GM04504 (cell line): ENCODE measurements at regions not wholly inside any gene's neighbourhood (a gene's known extent, or its start where the extent isn't known, plus 50 kb on each side); places are given as distances from the start of the nearest gene placed in this dataset.

Source experiments
- DNase-seq: peaks from one replicate; pipeline ENCODE4 v3.0.0-alpha.2; 2012; ENCODE audit warnings: low read depth

GRCh38 chr9:12538842-12539579, 154.2 kb upstream of the TYRP1 start:
- DNase-seq, result no peak

GRCh38 chr9:12539580-12539975, 153.6 kb upstream of the TYRP1 start:
- DNase-seq, result no peak

DNA sequence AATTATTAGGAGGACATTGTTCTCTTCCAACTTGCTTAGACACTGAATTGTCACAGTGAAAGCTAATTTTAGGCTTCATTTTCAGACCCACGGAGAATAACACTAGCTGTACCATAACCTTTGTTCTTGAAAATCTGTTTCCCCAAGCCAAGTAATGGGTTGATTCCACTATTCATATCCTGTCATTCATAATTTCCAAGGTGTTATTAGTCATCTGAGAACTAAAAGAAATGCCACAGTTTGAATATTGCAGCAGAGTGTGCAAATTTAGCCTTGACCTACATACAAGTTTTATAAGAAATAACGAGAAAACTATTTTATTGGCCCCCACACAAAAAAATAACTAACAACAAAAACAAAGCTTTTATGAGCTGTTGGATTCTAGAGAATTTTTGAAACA, 148.5 kb upstream of the TYRP1 start:
- DNase-seq, result no peak

GRCh38 chr9:12554636-12555035, 138.5 kb upstream of the TYRP1 start:
- peak; percentile 0 for DNase-seq

DNA sequence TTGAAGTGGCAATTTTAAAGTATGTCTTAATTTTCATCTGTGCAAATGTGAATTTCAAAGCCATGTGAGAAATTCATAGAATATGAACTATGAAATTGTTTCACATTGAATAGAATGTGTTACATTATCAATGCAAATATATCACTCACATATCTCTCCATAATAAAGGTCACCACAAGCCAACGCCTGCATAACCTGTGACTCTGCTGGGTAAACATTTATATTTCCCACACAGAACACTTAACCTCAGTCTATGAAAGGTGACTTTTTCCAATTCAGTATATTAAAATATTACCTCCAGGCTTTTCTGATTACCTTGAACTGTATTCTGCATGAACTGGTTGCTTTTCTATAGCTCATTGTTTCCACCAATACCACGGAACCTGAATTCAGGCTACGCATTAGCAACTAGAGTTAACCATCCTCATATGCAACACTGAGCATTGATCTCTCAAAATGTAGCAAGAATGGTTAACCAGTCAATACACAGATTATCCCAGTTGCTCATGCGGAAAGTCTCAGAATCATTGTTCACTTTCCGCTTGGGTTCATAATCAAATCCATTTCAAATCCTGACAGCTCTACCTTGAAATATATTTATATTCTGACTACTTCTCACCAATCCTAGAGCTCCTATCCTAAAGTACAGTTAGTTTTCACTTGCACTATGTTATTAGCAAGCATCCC, 126.6 kb upstream of the TYRP1 start:
- no peak for DNase-seq

DNA sequence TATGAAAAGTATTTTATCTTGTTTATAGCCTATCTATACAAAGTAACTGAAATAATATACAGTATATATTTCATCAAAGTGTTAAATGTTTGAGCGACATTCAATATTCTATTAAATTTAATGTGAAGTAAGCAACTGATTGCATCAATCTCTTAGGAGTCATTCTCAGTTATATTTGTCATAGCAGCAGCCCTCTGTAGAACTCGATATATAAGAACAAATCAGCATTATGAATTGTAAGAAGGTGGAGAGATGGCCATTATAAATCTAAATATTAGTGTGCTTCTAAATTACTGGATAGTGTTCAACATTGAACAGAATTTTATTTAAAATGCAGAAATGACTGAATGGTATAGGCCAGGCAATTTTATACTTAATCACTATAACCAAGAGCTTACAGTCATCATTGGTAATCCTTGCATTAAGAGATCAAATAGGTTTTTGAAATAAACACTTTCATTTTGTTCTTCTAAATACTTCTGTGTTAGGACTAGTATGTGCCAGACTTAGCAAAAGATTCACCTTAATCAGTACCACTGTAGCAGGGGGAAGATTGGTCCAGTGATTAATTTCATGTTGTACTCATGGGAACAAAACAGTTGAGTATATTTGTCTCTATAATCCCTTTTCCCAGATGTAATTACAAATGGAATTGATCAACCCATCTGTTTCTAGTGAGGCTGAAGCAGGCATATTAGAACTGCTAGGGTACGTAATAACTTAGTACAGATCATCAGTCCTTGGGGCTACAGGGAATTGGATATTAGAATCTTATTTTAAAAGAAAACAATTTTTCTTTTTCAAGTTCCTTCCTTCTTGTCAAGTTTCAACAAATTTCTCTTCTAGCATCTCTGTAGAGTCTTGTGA, 108.3 kb upstream of the TYRP1 start:
- no peak for DNase-seq

- no peak for DNase-seq
These were observed 97.8 kb upstream of the TYRP1 start for GRCh38 chr9:12595400-12595799.

DNA sequence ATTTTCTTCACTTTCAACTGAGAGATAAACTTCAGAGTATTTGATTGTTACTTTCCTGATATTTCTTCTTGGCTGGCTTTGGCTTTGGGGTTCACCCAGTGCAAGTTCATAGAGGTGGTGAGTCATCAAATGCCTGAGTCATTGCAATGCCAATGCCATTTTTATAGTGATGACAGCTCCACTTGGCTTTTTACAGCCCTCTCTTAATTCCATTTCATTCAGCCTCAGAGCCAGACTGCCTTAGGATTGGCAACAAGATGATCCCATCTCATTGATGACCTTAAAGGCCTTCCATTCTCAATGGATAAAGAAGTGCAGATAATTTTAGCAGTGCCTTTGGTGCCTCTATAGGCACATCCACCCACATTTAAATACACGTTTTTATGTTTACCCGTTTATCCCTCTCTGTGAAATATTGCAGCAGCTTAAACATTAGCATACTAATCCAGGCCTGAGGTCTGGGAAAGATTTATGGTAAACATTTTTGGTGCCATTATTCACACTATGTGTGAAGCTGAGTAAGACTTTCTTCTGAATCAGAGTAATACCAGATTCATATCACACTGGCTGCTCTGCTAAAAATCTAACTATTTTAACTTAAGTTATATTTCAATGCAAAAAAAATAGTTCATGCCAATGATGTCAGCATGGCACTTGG, 88.9 kb upstream of the TYRP1 start:
- DNase-seq, result peak; percentile 13

GRCh38 chr9:12612211-12612770, 80.9 kb upstream of the TYRP1 start:
- no peak for DNase-seq

DNA sequence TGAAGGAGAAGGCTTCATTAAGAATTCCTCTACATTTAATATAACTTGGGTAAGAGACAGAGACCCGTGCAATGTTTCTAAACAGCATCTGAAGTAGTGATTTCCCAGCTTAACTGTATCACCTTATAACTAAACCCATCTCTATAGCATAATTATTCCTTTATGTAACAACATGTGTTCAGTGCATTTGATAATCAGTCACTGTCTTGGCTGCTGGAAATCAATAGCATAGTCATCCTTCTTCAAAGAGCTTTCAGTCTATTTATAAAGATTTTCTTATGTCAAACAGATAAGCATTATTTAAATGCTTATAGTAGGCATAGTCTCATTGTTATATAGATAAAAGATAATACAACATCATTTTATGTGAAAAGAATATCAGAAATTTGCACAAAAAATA, 80.1 kb upstream of the TYRP1 start:
- no peak for DNase-seq

DNA sequence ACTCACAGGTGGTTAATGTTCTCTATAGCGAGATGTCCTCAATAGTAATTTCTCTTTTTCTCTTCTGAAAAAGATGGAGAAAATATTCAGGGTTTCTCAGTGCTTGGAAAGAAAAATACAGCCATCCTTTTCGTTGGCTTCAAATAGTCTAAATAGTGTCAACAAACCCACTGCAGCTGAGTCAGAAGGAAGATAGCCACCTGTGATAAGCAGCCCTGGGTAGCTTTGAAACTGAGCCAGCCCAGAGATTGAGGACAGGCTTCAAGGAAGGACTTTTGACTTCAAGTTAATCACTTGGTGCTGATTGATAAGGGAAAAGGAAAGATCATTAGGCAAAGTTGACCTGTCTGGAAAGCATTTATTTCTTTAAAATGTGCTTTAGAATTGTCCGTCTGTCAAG, 78.7 kb upstream of the TYRP1 start:
- no peak for DNase-seq

DNA sequence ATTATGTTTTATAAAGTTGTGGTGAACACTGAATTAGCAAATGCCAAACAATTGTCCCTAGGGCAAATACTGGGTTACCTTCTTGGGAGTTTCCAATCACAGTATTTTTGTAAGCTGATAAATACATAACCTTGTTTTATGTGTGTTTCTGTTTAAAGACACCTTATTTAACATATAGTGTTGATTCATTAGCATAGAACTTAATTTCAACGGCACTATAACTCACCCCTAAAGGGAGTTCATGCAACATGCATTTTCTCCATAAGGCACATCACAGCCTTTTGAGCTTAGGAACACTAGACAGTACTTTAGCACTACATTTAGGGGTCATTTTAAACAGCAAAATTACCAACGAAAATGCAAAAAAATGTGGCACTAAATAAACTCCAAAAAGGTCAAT, 74.2 kb upstream of the TYRP1 start:
- no peak for DNase-seq

- no peak for DNase-seq
These were observed 67.3 kb upstream of the TYRP1 start for GRCh38 chr9:12625844-12626243.

DNA sequence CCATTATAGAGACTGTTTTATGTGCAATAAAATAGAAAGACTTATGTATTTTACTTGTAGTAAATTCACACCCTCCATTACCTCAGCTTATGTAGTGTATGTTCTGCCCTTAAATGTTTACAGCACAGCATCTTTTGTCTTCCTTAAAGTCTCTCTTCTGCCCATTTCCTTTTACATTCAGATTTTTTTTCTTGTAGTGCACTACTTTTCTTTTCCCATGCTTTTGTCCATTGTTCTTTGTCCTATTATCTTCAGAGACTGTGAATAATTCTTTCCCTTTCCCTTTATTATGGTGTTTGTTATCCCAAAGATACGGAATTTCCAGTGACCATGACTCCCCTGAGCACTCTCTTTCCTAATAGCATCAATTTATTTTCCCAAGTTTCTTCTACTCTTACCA, 66.1 kb upstream of the TYRP1 start:
- DNase-seq, result no peak

GRCh38 chr9:12628546-12628945, 64.6 kb upstream of the TYRP1 start:
- DNase-seq, result no peak

DNA sequence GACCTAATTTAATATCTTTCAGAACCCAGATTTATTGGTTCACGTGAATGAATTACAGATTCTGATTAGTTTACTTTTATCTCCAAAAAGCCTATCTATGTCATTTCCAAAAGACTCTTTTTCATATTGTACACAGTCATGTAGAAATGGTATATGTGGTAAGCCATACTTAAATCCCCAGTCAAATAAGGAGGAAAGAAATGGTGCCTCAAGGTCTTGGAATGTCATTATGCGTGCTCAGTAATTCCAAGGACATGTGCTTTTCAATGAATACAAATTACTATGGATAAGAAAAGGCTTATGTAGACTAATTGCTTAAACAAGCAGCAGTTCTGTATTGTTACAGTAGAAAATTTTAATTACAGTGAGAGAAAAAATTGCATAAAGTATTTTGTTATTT, 64.1 kb upstream of the TYRP1 start:
- DNase-seq, result no peak

DNA sequence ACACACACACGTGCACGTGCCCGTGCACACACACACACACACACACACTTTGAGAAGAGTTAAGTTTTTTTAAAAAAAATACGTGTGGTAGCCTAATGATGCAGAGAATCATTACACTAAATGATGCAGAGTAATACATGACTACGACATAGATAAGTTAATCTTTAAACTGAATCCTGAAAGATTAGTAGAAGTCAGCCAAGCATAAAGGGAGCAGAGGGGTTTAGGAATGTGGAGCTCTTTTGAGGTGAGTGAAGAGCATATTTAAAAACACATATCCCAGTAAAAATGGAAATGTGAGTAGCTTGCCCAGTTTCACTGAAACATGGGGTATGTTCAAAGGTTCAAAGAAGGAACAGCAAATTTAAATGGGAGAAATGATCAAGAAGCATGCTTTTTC, 61.3 kb upstream of the TYRP1 start:
- no peak for DNase-seq

DNA sequence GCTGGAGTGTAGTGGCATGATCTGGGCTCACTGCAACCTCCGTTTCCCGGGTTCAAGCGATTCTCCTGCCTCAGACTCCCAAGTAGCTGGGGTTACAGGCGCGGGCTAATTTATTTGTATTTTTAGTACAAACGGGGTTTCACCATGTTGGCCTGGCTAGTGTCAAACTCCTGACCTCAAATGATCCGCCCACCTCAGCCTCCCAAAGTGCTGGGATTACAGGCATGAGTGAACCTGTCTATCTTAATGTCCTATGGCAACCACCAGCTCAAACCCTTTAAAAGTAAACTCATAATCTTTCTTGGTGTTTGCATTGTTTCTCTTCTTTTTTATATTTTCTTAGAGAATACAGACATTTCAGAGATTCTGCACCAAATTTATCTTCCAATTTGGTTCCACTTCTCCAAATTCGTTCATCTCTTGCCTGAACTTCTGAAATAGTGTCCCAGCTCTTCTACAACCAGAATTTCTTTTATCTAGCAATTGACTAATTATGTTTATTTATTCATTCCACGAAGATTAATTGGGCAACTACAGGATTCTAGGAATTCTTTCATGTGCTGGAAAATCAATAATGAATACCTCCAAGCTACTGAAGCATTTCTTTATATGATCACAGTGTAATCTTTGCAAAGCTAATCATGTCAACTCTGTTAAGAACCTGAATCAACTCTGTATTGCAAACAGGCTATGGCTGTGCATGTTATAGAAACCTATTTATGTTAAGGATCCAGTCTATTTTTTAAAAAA, 60.0 kb upstream of the TYRP1 start:
- no peak for DNase-seq

DNA sequence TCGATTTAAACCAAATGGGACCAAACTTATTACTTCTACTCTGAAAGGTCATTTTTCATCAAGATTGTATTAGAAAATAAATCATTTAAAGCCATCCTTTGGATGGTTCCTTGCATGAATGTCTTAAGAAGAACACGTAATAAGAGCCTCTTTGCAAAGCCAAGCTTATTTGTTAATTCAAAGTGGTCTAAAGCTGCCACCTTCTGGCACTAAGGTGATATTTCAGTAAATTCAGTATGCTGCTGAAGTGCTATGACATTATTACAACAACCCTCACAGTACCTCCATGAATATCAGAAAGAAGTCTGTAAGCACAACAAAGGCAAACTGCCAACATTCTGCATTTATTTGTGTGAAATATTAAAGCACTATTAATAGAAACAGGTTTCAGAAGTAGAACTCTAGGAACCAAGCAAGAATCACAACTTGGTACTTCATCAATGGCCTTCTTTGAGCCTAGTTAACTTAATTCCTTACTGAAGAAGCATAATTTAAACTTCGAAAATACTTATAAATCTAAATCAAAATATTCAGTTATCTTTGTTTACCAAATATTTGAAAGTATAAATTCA, 53.1 kb upstream of the TYRP1 start:
- DNase-seq, result peak; percentile 12

DNA sequence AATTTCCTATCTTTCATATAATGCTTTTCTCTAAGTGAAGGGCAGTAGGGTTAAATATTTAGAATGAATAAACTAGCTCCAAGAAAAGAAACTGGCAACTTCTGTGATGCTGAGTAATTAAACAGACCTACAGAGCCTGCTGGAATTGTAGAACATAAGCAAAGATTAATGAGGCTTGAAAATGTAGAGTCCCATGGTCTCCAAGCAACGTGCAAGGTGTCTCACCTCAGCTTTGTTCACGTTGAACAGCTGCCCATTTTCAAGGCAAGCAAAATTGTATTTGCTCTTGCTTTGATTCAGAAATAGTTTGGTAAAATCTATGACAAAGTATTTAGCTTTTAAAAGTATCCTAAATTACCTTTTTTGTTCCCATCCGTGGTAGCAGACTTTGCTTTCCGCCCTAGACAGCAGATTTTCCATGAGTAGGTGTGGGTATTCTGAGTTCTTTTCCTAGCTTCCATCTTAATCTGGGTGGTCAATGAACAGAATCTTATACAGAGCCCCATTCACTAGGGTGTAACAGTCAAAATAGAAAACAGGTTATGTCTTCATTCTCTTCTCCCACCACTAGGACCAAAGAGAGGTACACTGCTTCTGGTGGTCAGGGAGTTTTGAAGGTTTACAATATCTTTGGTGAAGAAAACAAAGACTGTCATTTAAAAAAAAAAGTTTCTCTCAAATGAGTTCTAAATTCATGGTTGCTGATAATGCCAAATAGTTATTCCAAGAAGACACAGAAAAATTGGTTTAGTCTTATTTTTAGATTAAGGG, 52.1 kb upstream of the TYRP1 start:
- DNase-seq, result no peak
